Fibroblast of peridontal ligament (primary cell): ENCODE measurements at regions not wholly inside any gene's neighbourhood (a gene's known extent, or its start where the extent isn't known, plus 50 kb on each side); places are given as distances from the start of the nearest gene placed in this dataset.
"Not testable (repeated sequence)": the region's sequence is repeated elsewhere in the genome, so short reads cannot be mapped to it uniquely, and the experiment has no call there.

ENCODE experiments used
- DNase-seq: peaks from one replicate; pipeline ENCODE4 v3.0.0-alpha.2; 2010; ENCODE audit errors: extremely low read depth

DNA sequence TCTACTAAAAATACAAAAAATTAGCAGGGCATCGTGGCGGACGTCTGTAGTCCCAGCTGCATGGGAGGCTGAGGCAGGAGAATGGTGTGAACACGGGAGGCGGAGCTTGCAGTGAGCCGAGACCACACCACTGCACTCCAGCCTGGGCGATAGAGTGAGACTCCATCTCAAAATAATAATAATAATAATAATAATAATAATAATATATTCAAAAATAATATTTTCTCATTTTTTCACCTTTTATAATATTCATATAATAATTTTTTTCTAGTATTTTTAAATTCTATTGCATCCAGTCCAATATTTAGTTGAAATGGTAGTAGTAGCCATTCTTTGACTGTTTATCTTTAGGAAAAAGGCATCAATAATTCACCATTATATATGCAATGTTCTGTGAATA is 1767.7 kb upstream of the ACO1 start:
- DNase-seq: not testable (repeated sequence)

DNA sequence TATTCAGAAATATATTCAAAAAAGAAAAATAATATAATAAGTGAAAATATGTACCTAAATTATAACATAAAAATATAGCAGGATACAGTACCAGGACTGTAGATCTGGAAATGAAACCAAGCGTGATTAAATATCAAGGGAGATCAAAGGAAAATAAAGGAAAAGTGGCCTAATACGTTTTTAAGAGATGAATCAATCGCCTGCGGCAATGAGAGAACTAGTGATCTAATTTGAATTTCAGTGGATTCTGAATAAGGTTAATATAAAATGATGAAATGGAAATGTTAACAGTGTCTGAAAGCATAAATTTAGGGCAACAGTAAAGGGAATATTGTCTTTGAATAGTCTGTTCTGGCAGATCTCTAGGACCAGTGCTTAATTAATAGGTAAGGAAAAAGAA is 1761.9 kb upstream of the ACO1 start:
- DNase-seq: no peak

DNA sequence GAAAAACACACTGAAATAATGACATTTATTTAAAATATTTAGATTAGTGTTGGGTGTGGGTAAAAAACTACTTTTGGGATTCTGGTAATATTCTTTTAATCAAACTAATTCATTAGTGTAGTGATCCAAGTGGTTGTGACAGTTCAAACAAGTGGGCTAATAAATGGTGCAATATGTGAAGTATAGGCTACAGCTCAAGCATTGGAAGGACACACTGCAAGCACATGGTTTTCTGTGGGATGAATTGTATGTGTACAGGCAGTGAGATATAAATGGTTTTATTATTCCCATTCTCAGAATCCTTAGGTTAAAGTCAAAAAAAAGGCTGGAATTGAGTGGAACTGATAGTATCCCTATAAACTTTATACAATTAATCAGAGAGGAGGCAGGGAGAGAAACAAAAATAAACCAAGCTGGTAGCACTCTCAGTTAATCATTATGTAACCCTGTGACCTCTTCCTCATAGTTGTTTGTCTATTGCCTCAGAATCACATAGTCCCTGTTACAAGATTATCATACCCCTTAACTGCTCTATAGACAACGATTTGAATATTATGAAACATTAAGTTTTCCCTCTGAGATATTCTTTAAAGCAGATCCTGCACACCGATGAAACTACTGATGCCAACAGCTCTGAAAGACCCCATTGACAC is 1755.4 kb upstream of the ACO1 start:
- no peak for DNase-seq

DNA sequence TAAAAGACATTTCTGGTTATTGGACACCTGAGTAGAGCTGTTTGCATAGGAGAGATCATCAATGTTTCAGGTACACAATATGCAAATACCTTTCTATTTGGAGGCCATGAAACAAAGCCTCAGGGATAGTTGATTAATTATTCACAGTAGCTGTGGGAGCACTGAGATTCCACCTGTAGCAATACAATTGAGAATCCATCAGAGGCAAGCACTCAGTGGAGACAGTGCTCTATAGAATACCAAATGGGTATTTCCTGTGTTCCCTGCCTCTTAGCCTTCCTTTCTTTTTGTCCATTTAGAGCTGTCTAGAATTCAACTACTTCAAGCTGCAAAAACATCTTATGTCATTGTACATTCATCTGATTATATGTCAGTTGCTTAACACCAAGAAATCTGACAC is 1754.0 kb upstream of the ACO1 start:
- DNase-seq: no peak

DNA sequence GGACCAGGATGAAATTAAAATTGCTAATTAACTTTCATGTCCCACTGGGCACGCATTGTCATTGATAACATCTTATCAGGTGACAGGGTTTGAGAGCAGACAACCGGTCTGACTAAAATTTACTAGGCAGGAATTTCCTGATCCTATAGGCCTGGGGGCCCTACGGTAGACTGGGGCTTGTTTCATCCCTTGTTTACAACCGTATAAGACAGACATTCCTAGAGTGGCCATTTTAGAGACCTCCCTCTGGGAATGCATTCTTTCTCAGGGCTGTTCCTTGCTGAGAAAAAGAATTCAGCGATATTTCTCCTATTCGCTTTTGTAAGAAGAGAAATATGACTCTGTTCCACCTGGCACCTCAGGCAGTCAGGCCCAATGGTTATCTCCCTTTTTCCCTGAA is 1737.8 kb upstream of the ACO1 start:
- DNase-seq: not testable (repeated sequence)

DNA sequence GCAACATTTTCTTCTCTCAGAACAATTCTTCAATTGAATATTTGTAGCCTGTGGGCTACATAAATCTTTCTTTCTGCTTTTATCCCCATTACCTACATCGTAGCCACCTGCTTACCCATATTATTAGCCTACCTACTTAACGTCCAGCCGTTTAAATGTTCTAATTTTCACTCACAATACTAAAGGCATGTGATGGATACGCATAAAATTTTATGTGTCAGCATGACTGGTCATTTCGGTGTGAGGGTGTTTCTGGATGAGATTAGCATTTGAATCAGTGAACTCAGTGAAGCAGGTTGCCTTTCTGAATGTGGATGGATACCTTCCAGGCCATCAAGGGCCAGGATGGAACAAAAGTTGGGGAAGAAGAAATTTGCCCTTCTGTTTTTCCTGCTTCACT is 1722.5 kb upstream of the ACO1 start:
- no peak for DNase-seq

DNA sequence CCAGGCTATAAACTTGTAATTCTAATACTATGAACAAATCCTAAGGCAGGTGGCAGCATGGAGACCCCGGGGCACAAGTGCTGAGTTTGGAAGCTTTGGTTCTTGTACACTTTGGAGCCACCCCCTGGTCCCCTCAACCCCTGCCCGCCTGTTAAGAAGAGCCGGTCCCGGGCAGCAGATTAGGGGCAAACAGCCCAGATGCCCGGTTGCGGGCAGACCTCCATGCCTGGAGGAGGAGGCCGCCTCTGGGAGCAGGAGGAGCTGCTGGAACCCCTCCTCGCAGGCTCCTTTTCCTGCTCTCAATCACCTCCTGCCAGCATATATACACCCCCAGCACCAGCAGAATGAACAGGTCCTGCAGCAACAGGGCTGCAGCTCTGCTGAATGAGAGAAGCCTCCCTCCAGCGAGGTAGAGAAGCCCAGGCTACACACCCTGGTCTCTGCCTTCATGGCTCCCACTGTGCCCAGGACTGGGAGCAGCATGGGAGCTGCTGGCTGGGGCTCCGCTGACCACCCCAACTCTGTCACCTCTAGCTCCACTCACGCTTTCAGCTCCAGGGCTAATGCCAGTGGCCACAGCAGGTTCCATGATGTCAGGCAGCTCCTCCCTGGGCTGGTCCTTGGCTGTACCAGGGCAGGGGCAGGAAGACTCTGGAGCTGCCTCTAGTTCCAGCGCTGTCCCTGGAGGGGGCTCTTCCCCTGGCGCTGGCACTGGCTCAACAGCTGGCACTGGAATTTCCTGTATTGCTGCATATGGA is 1713.5 kb upstream of the ACO1 start:
- DNase-seq: no peak

DNA sequence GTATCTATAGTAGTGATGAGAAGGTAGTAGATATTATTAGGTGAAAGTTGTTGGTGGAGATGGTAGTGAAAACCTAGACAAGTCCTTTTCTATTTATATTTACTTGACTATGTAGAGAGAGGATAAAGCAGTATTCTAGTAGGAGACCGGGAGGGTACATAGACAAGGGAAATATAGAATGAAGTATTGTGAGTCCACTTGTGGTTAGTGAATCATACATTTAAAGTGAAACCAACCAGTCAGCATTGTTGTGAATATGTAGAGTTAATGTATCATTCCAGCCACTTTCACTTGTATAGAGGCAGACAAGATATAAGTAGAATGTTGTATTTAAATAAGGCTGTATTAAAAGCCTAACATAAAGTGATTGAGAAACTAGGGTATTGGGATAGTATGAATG is 1711.3 kb upstream of the ACO1 start:
- no peak for DNase-seq

DNA sequence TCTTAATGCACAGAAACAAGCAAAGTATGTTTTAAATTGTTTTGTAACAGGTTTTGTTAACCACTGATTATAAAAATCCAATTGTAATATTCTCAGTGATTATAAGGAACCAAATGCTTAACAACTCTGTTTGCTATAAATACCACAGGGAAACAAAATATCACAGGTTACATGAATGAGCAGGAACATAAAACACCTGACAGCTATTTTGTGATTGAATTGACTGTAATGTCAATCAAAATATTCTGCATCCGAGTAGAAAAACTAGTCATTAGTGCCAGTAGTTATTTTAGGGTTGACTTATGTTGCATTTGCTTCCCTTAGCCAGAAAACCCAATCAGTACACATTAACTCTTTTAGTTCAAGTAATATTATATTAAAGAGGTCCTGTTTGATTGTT is 1707.8 kb upstream of the ACO1 start:
- no peak for DNase-seq

DNA sequence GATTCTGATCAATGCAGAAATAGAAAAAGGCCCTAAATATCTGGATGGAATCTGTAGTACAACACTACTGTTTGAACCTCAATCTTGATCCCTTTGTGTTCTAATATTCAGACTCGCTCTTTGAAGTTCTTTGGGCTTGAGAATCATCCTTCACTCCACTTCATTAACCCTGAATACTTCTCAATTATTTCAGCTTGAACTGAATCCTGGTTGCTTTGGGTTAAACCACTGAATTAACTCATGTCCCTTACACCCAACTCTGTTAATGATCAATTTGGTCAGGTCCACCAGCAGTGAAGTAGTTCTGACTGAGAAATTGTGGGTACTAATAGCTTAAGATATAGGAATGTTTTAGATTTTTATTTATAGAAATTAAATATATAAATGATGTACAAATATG is 1707.2 kb upstream of the ACO1 start:
- DNase-seq: no peak

DNA sequence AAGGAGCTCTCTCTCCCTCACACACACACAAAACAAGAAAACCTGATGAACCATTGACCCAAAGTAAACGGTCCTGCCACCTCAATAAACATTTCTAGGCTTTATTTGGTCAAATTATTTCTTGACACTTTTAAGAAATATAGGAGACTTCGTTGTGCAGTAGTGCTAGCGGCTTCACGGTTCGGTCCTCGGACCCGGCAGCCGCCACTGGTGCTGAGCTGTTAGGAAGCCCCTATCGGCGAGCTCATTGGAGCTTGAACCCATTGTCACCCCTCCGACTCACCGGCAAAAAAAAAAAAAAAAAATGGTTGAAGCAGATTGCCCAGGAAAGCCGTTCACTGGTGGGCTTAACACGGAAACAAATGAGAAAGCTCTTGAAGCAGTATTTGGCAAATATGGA is 1695.6 kb upstream of the ACO1 start:
- no peak for DNase-seq

DNA sequence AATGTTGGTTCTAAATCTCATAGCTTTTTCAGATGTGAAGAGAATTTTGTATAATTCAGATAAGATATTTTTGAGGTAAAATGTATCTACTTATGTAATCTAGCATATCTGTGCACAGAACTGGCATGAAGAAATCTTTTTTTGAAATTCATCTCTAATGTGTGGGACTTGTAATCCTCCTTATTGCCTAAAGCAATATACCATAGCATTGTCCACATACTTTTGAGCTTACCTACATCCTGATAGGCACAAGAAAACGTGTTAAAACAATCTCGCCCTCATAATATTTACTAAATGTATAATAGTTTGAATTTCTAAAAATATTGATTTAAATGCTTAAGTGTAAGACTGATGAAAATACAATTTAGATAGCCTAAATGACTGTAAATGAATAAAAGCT is 1686.5 kb upstream of the ACO1 start:
- no peak for DNase-seq

DNA sequence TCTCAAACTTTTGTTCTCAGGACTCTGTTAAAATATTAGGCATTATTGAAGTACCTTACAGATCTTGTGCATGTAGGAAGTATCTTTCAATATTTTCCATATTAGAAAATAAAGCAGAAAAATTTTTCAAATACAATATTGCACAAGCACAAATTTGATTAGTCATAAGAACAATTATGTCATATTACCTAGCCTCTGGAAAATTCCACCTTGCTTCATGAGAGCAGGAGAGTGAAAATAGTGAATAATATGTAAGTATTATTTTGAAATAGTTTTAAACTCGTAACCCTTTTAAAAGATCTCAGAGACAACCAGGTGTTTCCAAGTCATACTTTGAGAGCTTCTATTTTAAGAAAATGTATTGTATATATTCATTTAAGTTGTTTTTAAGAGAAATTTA is 1672.9 kb upstream of the ACO1 start:
- no peak for DNase-seq

DNA sequence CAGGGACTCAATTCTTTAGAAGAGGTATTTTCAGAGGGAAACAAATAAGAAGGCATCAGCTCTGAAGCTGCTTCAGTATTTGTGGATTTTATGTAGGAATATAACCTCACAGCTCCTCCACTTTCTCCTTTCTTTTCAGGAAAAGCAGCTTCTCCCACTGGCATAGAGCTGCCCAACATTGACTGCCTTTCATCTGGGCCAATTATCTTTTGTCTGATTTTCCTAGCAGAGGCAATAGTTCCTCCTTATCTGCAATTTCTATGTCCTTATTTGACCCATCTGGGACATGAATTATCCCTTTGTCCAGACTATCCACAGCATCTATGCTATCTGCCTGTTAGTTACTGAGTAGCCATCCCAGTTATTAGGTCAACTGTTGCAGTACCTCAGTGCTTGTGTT is 1671.2 kb upstream of the ACO1 start:
- no peak for DNase-seq

DNA sequence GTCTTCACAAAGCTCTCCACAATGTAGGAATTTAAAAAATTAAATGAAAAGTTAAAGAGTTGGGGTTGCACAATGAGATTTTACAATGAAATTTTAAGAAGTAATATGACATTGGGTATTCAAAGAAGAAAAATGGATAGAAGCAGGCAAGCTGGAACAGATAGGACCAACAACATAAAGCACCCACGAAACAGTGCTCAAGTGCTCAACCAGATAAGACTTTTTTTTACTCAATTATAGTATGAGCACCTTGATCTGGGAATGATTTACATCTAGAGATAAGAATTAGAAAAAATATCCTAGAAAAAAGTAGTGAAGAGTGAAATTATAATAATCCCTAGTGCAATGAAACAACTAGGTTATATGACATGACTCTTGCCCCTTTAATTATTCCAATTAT is 1670.1 kb upstream of the ACO1 start:
- DNase-seq: no peak

DNA sequence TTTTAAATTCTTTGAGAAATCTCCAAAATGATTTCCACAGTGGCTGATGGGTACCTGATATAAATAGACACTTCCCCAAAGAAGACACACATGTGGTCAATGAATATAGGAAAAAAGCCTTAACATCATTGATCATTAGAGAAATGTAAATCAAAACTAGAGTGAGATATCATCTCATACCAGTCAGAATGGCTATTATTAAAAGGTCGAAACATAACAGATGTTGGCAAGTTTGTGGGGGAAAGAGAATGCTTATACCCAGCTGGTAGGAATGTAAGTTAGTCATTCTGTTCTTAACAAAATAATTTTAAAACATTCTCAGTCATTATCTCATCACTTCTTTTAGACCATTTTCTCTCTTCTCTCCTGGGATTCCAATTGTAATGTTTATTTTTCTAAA is 1666.0 kb upstream of the ACO1 start:
- no peak for DNase-seq

DNA sequence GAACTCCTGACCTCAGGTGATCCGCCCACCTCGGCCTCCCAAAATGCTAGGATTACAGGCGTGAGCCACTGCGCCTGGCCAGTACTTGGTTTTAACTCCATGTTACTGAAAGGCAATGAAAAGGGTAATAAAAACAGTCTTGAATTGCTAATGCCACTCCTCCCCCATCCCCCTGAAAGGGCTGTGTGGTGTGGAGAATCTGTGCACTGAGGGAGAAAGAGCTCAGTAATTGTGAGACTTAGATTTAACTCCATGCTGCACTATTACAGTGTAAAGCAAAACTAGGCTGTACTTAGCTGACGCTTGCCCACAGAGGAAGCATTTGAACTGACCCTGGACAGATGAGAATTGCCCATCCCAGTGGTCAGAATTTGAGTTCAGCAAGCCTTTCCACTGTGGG is 1662.4 kb upstream of the ACO1 start:
- no peak for DNase-seq

DNA sequence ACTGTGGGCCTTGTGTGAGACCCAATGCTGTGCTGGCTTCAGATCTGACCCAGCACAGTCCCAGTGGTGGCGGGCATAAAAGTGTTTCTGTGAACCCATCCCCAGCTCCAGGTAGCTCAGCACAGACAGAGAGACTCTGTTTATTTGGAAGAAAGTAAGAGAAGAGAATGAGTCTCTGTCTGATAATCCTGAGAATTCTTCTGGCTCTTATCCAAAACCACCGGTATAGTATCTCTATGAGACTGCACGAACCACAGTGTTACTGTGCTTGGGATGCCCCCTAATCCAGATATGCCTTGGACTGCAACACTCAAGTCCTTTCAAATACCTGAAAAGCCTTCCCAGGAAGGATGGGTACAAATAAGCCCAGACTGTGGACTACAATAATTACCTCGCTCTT is 1660.8 kb upstream of the ACO1 start:
- DNase-seq: no peak

DNA sequence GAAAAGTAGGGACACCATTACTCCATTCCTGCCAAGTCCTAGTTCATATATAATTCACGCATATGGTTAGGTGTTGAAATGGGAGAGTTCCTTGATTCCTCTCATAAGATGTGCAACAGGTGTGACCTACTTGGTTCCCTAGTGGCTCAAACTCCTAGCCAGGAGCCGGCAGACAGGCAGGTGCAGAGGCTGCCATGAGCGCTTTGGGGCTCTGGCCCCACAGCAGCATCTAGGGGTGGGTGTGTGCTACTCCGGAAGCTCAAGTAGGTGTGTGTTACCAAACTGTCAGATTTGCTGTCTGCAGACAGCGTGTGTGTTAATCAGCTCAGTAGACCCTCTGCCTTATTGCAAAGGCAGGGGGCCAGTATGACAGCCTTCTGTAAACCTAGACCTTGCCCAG is 1652.4 kb upstream of the ACO1 start:
- DNase-seq: no peak

DNA sequence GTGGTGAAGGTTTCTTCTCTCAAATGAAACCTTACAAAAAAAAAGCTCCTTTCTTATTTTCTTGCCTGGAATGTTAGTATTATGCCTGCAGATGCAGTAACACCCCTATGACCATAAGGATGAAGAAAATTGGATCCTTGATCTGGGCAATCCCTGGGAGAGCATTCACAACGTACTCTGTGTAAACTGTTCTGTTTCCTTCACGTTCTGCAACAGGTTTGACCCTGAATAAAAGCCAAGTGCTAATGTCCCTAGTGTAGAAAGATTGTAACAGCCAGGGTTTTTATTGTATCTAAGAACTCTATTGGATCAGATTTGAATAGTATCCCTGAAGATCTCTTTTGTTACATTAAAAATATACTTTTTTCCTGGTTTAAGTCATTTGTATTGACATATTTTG is 1639.6 kb upstream of the ACO1 start:
- DNase-seq: no peak

DNA sequence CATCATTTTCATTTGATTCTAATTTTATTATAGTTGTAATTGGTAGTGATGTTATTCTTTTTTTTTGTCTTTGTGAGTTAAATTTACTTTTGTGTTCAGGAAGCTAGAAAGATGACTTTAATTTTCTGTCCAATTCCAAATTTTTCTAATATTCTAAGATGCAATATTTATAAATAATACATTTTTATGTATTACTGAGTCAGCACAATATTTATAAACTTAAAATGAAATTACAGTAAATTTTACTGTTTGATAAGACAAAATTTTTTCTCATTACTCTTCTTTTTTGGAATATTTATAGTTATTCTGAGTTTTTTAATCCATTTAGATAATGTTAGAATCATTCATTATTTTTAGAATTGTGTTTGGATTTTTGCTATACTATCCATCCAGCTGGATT is 1637.9 kb upstream of the ACO1 start:
- DNase-seq: no peak

DNA sequence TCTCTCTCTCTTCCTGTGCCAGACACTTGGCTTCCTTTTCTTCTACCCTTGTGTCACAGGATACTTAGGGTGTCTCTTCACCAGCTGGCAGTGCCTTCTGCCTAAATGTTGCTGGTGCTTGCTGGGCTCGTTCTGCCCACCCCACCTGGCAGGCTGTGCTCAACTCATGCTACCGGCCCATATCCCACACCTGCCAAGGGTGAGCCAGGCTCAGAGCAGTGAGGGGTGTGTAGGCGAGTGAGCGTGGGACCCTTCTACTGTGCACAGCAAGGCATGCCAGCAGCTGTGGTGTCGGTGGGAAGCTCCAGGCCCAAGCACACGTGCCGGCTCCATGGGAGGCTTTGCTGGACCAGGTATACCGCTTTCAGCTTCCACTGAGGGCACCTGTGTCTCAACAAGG is 1626.7 kb upstream of the ACO1 start:
- no peak for DNase-seq

DNA sequence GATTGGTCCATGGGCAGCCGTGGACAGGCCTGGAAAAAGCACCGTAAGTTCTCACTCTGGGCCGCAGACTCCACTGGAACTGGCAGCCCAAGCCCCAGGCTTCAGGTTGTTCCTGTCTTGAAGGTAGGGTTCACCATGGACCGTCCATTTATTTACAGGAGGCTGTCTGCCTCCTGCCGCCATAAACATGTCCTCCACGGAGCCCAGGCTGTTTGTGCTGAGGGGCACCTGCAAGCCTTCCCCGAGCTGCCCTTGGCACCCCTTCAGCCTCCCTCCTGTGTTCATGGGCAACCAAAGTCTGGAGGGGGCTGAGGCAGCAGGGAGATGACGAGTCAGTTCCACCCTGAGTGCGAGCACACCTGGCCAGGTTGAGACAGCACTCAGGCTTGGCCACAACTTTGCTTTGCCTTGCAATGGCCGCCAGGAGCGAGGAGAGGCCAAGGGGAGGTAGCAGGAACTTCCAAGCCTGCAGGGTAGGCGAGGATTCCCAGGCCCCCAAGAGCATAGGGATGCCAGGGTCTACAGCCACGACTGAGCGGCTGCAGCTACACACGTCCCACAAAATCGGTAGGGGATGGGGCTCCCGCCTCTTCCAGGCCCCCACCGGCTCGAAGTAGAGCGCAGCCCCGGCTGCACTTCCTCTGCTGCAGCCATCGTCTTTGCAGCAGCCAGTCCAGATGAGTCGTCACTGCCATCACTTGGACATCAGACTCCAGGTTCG is 1625.6 kb upstream of the ACO1 start:
- DNase-seq: no peak
